ENCODE measurements at regions not wholly inside any gene's neighbourhood (a gene's known extent, or its start where the extent isn't known, plus 50 kb on each side); places are given as distances from the start of the nearest gene placed in this dataset.

- no peak for TF ChIP-seq CTCF (optimal IDR thresholded peaks at IDR 0.05 in 1 of 3, IDR thresholded peaks at IDR 0.05 in 1 of 3, conservative IDR thresholded peaks at IDR 0.05 in 1 of 3; ENCODE audit: extremely low read depth in 1 of 3, insufficient read depth in 2 of 3, low read length in 3 of 3)
- TF ChIP-seq EZH2 (IDR thresholded peaks at IDR 0.05; ENCODE audit: low read length) = no peak
Observed at GRCh38 chr19:32101206-32101605, 244.2 kb upstream of the ZNF507 start.

Data from keratinocyte (primary cell).